Fibroblast of the conjunctiva (primary cell): ENCODE measurements at regions not wholly inside any gene's neighbourhood (a gene's known extent, or its start where the extent isn't known, plus 50 kb on each side); places are given as distances from the start of the nearest gene placed in this dataset.
"Not testable (repeated sequence)": the region's sequence is repeated elsewhere in the genome, so short reads cannot be mapped to it uniquely, and the experiment has no call there.

Source experiments
- DNase-seq: peaks from one replicate; pipeline ENCODE4 v3.0.0-alpha.2; 2010; ENCODE audit warnings: low read depth

DNA sequence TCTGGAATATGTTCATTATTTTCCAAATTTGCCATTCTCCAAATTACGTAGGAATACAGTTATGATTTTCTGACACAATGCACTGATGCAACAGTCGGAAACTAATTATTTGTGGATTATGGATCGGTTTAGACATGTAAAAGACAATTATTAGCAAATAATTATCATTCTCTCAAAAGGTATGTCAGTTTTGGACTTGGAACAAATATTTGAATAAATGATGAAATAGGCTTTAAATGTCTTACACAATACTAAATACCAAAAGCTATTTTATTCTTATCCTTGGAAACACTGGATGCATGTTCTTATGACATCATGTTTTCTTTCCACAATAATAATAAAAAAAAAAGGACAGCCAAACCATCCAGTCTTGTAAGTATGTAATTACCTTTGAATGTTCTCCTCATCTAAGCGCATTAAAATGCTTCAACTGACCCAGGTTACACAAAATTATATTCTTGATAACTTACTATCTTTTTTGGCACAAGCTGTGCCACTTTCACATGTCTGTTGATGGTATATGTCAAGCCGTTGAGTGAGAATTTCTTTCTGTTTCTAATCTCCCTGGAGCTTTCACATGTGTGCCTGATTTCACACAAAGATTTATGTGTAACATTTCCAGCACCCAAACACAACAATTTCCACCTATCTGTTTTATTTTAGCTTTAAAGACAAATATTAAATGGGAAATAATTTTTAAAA lies 238.5 kb upstream of the ZNF385D start:
- DNase-seq: no peak

DNA sequence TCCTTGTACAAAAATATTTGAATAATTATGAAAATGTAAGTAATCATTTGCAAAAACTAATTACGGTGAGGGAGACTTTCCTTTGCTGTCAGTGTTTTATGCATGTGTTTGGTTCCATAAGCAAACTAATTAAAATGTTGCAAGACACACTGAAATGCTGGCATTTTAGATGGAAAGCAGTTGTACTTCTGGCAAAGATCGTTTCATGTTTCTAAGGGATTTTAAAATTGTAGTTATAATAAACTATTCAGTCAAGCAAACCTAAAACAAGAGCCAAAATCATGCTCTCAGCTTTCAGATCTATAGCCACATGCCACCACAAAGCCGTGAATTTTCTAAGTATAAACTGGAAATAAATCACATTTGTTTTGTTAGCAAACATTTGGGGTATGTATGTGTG lies 240.1 kb upstream of the ZNF385D start:
- DNase-seq: no peak

DNA sequence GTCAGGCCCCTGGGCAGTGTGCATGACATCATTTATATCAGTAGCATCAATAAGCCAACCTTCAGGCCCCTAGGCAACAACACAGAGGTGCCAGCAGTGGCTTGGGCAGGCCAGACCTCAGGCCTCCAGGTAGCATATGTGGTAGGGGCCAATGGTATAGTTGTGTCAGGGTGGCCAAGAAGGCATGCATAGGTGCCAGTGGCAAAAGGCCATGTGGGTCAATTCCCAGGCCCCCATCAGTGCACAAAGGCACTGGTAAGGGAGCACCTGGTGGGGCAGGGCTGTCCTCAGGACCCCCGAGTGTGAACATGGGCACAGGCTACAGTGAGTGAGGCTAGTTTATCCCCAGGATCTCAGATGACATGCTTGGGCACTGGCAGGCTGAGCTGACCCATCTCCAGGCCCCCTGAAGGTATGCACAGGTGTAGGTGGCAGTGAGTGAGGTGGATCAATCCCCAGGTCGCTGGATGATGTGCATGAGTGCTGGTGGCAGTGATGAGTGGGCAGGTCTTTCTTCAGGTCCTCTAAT lies 244.1 kb upstream of the ZNF385D start:
- no peak for DNase-seq

DNA sequence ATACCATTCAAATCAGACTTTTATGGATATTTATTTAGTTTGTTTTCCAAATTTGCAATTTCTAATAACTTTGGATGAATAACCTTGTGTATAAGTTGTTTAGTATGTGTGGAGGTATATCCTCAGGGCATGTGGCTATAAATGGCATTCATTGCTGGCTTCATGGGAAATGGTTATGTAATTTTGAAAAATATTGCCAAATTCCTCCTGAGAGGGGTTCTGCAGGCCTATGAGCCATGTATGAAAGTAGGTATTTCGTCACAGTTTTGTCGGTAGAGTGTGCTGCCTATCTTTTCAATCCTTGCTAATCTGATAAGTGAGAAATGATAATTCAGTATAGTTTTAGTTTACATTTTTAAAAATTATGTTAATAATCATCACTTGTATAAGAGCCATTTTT lies 256.4 kb upstream of the ZNF385D start:
- no peak for DNase-seq

DNA sequence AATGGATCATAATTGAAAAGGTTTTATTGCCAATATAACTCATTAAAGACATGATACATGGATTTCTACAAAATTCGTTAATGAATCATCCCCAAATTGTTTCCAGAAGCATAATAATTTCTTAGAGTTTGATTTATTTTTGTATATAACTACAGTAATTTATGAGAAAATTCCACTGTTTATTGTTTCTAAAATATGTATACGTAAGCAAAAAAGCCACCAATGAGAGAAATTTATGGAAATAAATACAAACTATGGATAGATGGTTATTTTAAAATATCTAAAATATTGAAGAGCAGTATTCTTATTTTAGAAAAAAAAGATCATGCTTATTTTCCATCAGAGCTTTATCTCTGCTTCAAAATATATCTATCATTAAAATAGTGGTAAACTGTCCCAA lies 260.0 kb upstream of the ZNF385D start:
- DNase-seq: no peak

DNA sequence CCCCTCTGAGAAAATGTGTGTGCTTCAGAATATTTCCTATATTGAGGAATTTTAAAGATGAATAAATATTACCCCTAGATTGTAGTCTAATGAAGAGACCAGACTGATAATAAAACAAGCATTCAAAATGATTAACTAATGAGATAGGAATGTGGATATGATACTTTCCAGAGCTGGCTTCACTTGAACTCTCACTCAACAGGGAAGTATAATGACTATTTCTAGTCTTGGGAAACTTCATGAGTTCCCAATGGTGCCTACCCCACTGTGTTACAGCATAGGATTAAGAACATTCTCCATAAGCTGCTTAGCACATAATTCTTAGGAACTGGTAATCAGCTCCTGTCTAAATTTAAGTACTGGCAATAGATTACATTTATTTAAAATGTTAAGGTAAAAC lies 261.5 kb upstream of the ZNF385D start:
- DNase-seq: no peak

DNA sequence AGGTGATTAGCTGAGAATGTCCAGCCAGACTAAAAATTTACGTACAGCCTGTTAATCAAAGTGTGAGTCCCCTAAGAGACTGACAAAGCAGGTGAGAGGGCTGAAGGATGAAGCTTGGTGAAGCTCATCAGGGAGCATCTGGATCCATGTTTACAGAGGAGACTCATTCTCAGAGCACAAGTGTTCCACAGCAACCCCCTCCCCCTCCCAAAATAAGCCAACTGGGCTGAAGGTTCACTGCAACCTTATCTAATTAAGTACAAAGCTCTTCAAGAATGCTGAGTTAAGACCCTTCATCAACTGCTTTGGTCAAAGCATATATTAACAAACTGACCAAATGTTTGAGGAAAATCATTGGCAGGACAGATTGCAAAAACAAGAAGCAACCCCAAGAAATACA lies 262.6 kb upstream of the ZNF385D start:
- no peak for DNase-seq

DNA sequence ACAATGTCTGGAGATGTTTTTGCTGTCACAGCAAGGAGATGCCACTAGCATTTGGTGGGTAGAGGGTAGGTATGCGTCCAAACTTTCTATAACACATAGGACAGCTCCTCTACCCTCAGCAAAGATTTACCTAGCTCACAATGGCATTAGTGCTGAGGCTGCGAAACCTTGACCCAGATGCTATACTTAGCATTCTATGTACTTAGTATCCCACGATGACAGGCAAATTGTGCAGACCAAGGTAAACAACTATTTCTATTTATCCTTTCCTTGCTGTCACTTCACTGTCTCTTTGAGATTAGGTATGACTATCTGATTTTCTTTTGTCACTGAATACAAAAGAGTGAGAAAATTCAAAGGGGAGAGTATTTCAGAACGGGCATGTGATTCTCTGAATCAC lies 265.2 kb upstream of the ZNF385D start:
- DNase-seq: no peak

DNA sequence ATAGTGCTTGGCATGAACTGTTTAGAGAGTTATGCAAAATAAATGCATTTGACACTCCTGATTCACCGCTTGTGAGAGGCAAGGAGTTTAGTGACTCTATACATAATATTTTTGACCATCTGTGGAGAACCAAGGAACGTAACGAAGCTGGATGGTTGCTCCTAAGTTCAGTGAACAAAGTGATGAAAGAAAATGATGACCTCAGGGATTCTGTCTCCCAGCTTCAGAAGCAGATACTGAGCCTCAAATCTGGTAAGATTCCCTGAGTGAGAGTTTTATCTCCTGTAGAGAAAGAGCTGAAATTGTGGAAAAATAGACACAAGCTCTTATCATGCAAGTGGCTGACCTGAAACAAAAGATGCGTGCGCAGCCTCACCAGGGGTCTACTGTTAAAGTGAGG lies 273.6 kb upstream of the ZNF385D start:
- DNase-seq: not testable (repeated sequence)

DNA sequence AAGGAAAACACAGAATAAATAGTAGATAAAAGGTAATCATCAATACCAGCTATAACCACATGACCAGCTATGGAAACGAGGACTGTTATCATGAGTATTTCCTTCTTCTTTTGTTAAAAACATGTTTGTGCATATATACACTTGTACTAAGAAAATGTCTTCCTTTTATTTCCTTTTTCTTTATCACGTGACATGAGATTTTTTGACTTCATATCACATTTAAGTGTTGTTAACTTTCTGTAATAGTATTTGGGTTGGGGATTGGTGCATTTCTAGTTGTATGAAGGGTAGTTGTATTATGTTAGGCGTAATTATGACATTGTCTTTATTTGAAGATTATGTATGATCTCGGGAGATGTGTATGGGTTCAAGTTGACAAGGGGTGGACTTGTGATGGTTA lies 278.5 kb upstream of the ZNF385D start:
- no peak for DNase-seq

DNA sequence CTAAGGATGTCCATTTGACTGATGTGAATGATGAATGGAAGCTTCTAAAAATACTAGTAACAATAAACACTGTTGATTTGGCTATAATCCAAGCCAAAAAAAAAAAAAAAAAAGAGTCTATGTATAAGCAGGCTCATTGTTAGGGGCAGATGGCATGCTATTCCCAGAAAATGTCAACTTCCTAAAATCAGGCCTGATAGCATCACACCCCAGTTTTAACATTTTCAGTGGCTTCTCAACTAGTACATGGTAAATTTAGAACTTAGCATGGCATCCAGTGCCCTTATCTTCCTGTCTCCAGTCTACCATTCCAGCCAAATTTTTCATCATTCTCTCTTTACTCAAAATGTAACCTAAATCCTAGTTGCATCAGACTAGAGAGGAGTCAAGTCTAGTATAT lies 288.2 kb upstream of the ZNF385D start:
- no peak for DNase-seq

DNA sequence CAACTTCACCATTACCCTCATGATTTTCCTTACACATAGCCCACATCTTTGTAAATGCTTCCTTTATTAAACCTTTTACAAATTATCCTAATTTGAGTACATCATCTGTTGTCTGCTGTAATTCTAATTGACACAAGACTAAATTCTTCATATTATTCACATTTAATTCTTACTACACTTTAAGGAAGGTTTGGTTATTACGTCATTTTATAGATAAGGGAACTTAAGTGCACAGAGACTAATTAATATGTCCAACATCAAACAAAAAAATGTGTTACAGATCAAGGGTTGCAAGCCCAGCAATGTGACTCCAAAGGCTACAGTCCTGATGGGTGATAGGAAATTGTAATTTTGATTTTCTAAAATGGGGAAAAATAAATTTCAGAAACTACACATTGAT lies 289.1 kb upstream of the ZNF385D start:
- no peak for DNase-seq

DNA sequence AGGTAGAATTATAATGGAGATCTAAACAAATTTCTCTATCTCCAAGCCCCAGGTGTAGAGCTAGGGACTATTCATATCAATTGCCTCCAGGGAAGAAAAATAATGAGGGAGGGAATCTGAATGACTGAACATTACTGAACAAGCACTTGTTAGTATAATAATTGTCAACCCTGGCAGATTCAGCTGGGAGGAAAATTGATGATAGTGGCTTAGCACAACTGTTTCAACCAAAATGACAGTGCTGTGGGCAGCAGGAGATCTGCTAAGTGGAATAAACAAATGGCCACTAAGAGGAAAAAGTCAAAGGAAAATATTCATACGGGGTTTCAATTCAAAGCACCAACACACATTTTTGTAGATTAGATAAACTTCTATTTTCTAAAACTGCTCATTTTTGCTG lies 294.9 kb upstream of the ZNF385D start:
- DNase-seq: no peak

DNA sequence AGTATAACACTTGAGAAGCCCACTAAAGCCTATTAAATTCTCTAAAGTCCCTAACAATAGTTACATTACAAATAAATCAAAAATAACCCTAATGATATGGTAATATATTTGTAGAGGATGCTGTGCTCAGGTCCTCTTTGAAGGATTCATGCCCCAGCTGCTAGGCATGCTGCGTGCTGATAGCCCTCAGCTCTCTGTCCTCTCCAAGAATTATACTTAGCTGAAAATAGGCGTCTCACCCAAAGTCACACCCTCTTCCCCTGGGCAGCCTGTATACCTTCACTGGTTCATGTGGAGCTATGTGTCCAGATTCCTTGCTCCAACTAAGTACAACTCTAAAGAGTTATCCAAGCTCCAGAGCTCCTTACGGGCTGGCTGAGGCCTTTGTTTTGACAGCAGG lies 312.5 kb upstream of the ZNF385D start:
- DNase-seq: no peak

DNA sequence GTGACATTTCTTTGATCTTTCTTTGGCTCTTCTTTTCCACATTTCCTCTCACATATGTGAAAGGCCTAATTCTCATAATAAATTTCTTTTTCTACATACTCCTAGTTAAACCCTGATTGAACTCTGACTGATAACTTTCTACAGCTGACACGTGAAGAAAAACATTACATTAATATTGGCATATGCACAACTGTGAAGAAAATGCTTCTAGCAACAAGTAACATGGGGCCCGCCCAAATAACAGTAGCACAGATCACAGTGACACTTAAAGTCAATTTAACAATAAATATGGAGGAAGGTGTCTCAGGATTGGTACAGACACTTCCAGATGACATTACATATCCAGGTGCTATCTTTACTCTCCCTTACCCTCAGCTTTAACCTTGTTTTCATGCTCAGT lies 317.6 kb upstream of the ZNF385D start:
- DNase-seq: no peak

DNA sequence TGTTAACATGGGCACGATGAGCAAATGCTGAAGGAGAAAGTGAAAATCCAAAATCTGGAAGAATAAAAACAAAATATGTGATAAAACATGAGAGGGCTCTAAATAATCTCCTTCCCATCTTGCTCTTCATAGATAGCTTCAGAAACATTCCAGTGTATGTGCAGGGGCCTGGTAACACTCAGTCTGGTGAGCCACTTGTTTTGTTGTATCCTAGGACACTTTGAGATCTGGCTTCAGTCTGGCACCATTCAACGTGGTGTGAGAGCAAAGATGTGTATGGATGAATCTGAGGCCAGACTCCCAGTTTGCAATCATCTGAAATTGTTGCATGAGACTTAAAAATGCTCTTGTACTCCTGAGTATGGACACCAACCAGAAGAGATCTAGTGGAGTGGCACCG lies 337.2 kb upstream of the ZNF385D start:
- no peak for DNase-seq

DNA sequence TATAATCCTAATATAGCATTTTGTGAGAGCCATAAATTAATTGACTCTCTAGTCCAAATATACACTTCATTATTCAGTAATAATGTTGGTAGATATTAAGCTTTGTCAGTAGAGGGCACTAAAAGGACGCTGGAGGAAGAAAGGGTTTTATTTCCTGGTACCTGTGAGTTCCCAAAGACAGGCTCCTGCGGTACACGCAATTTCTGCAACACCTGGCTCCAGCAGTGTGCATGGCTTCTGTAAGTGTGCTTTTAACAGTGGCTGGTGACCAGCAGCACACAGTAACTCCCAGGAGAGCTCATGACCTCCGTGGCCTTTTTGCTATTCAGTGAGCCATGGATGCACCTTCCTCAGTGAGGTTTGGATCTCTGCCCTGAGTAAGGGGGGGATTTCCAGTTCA lies 338.3 kb upstream of the ZNF385D start:
- no peak for DNase-seq

DNA sequence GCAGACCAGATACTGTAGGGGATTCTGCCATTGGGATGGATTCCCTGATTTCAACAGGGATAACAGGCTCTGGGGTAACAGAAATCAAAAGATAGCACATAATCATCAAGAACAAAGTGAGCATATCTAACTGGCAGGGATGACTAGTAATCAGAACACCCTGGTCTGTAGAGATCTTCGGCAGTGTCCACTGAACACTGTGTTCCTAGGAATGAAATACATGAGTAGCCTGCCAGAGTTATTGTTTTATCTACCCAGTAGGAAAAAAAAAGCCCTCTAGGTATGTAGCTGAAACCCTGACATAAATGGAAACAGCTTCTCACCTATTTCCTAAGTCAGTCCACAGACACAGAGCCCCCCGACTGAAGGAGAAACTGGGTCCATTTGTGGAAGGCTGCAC lies 340.3 kb upstream of the ZNF385D start:
- no peak for DNase-seq

DNA sequence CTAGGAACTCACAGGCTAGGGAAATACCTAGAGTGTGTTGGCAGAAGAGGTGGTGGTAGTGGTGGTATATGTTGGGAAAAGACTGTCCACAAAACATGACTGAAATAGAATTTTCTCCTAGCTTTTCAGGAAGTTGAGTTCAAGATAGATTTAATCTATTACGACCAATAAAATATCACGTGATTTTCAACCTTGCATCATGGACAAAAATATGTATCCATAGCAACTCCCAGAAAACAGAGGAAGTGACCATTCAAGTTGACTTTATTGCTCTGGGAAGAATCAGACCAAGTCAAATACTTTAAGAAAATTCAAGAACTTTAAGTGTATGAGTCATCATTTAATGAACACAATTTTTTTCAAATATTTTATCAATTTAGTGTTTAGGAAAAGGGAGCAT lies 347.0 kb upstream of the ZNF385D start:
- no peak for DNase-seq

DNA sequence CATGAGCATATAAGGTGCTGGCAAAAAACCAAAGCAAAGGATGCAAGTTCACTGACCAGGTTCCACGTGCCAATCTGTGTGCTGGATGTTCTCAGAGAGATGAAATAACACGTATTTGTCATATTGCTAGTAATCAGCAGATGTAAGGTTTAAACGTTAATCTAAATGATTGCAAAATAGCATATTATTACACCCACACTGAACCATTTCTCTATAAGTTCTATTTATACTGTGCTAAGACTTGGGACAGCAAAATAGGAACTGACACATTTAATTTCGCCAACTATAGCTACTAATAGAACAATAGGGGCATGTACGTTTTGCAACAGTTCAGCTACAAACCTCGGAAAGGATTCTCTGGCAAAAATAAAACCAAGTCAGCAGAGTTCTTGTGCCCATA lies 350.3 kb upstream of the ZNF385D start:
- no peak for DNase-seq

DNA sequence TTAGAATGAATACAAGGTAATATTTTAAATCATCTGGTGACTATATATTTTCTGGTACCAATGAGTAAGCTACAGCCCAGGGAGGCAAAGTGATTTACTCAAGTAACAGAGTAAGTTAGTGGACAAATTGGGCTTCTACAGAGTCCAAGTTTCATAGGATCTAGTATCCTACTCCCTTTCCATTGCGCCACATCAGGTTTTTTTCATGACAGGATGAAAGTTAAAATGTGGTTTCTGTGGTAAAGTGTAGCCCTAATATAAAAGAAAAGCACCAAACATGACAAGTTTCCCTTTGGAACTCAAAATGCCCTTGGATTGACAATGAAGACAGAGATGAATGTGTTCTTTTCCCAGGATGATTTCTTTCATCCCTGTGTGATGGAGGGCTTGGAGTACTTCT lies 350.8 kb upstream of the ZNF385D start:
- DNase-seq: no peak

DNA sequence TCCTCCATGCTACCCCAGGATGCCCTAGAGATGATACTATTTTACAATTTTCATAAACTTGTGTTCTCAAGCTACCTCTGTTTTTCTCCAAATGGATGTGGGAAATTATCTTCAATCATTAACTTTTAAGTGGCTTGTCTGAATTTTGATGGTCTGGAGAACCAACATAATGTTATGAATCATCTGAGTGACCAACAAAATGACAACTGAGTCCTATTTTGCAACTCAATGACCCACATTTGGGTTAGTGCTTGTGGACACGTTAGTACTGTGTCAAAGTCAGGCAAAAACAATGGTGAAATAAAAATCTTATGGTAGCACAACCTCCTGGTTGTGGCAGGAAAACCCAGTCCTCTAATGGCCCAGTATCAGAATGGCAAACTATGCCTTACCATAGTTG lies 352.4 kb upstream of the ZNF385D start:
- DNase-seq: no peak

DNA sequence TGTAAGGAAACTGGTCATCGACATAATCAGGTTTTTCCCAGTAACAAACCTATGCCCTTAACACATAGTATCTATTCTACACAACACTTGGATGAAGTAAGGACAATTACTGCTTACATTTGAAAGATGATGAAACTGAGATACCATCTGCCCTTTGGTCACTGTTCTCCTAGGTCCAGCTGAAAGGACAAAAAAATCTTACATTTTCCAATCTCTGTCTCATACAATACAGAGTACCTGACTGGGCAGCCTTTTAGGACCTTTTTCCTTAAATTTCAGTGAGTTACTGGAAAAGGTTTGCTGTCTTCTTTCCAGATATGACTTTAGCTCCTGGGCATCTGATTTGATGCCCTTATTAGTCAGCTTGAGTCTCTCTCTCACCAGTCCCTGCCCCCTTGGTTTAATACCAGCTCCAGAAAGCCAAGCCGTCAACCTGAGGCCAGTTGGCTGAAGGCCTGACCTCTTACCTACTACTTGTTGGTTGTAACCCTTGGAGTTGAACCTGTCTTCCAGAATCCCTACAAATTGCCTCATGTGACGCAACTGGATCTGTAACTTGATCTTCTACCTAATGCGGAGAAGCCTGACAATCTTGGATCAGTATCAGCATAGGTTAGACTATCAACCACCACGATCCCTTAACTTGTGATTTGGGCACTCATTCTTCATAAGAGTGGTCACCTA lies 355.3 kb upstream of the ZNF385D start:
- DNase-seq: no peak

DNA sequence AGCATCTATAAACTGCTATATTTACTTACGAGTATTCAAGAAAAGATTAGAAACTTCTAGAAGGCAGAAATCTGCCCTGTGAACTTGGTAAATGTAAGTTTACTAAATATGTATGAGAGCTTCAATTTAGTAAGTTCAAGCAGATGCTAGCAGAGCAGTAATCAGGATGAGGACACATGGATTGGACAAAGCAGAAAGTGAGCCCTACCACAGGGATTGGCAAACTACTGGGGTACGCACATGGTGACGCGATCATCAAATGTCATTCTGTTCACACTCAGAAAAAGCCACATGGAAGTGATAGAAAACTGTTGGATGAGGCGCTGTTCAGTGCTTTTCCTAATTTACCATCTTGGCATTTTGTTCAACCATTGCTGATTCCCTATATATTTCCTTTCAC lies 360.2 kb upstream of the ZNF385D start:
- DNase-seq: no peak
